NCI-H2171 (cell line): ENCODE measurements at regions not wholly inside any gene's neighbourhood (a gene's known extent, or its start where the extent isn't known, plus 50 kb on each side); places are given as distances from the start of the nearest gene placed in this dataset.

ENCODE experiments used
- DNase-seq: peaks from one replicate; lab custom pipeline; 2025; lab: John Stamatoyannopoulos, UW

DNA sequence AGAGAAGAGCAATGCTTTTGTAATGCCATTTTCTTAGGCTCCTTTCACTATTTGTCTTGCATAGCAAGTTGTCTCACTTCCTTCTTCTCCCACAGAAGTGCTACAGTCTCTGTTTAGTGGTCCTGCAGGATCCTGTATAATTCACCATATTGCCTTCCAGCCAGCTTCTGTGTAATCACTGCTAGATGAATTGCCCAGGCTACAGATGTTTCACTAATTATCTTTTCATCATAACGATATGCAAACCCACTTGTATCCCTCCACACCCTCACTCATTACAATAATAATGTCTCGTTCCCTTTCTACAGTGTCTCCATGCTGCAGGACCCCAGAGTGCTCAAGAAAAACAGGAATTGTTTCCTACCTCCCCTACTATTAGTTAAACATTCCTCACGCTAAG is 402.9 kb downstream of the TBL1XR1 start:
- no peak for DNase-seq

GRCh38 chr3:176789947-176790346 is 407.3 kb downstream of the TBL1XR1 start:
- DNase-seq, result no peak

DNA sequence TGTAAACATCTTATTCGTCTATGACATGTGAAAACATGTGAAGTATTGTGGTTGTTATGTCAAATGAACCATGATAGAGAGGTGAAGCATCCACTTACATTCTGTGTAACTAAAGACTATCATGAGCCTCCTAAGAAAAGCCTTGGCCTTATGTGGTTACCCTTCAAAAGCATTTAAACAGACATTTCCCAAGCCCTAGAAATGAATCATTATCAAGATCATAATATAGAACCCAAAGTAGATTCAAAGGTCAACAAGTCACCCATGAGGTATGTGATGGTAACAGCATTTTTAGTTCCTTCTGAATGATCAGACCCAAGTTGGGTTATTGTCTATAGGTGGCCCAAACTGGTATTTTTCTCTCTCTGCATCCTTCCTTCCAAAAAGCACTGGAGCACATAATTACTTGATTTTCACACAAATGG is 408.0 kb downstream of the TBL1XR1 start:
- DNase-seq, result peak; percentile 50

GRCh38 chr3:176787506-176787905 is 409.8 kb downstream of the TBL1XR1 start:
- peak; percentile 45 for DNase-seq

- DNase-seq, result no peak
Observed at GRCh38 chr3:176785171-176785570, 412.1 kb downstream of the TBL1XR1 start.

GRCh38 chr3:176780766-176781165 is 416.5 kb downstream of the TBL1XR1 start:
- DNase-seq, result no peak

DNA sequence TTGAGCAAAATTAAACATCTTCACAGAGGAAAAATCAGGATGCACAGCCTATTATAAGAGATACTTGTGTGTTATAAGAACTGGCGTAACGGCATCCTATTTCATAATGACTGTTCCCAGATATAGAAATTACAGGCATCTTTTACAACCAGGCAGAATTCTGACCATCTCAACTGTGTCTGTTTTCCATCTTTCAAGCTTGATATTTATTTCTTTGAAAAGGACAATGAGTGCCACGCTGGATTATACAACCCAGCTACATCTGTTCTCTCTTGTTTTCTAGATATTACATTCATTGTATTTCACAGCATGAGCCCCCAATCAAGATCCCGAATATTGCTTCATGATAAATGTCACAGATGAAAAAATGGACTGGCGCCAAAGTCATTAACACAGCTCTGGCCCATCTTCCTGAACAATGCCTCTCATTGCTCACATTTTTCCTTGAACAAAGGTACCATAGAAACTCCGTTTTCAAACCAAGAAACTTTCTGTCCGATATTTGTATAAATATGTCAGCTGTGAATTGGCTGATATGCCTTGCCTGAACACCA is 420.6 kb downstream of the TBL1XR1 start:
- DNase-seq, result no peak

DNA sequence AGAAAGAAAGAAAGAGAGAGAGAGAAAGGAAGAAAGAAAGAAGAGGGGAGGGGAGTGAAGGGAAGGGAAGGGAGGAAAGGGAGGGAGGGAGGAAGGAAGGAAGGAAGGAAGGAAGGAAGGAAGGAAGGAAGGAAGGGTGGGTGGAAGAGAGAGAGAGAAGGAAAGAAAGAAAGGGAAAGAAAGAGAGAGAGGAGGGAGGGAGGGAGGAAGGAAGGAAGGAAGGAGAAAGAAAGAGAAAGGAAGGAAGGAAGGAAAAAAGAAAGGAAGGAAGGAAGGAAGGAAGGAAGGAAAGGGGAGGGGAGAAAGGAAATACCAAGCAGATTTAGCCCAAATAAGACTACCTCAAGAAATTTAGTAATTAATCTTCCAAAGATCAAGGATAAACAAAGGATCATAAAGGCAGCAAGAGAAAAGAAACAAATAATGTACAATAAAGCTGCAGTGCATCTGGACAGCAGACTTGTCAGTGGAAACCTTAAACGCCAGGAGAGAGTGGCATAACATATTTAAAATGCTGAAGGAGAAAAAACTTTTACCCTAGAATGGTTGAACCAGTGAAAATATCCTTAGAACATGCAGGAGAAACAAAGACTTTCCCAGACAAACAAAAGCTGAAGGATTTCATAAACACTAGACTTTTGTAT is 427.6 kb downstream of the TBL1XR1 start:
- DNase-seq, result no peak

DNA sequence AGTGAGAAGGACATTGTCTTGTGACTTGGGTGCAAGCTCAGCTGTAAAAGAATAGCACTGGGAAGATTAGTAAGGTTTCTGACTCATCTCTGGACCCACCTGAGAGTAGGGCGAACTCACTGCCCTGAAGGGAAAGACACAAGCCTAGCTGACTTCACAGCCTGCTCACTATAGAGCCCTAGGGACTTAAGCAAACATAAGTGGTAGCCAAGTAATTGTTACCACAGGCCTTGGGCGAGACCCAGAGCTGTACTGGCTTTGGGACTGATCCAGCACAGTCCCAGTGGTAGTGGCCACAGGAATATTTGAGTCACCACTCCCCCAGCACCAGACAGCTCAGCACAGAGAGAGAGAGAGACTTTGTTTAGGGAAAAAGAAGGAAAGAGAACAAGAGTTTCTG is 429.9 kb downstream of the TBL1XR1 start:
- DNase-seq, result no peak

DNA sequence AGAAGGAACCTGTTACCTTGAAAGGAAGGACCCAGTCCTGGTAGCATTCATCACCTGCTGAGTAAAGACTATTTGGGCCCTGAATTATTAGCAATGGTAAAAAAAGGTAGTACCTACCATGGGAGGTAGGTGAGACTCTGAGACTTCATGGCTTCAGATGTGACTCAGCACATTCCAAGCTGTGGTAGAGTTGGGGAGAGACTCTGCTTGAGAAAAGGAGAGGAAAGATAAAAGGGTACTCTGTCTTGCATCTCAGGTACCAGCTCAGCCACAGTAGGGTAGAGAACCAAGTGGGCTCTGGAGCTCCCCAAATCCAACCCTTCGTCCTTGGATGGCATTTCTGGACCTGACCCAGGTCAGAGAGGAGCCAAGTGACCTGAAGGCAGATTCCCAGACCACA is 430.4 kb downstream of the TBL1XR1 start:
- no peak for DNase-seq

- no peak for DNase-seq
Observed at GRCh38 chr3:176765382-176765900, 431.8 kb downstream of the TBL1XR1 start.

DNA sequence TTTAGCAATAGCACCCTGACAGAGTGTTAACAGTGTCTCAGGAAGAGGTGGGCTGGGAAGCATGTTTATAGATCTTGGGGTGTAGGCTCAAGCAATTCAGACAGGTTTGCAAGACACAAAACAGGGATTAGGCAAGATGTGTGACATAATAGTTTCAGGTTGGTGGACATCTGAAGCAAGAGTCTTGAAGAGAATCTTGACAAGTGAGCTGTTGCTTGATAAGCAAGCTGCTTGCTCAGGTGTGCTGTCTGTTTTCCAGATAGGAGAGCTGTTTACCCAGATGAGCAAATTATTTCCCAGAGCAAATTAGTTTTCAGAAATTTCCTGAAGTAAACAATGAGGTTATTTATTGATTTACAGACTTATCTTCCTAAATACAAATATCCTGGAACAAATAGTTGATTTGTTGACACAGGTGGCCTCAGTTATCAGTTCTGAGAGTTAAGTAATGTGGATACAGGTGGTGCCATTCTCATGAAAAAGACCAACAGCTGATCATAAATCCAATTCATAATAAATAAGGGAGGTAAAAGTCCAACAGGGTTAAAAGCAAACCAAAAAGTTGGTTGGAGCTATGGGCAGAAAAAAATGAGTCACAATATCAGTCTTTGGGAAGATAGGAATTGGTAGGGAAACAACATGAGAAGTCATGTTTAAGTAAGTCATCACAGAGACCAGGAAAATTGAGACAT is 437.3 kb downstream of the TBL1XR1 start:
- no peak for DNase-seq

DNA sequence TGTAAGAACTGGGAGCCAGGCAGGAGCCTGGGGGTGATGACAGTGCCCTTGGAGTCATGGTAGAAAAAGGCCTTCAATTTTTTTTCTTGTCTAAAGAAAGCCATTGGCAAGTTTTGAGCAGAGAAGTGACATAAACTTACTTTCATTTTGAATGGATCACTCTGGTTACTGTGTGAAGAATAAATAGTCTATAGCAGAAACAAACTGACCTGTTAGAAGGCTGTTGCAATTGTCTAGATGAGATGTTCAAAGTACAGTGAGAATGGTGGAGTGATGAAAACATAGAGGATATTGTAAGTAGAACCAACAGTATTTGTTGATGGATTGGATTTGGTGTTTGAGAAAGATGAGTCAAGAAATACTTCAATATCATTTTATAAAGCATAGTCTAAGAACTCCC is 439.9 kb downstream of the TBL1XR1 start:
- no peak for DNase-seq

- no peak for DNase-seq
Observed at GRCh38 chr3:176755977-176756376, 441.3 kb downstream of the TBL1XR1 start.

GRCh38 chr3:176755552-176755951 is 441.7 kb downstream of the TBL1XR1 start:
- no peak for DNase-seq

GRCh38 chr3:176741664-176742047 is 455.6 kb downstream of the TBL1XR1 start:
- no peak for DNase-seq

DNA sequence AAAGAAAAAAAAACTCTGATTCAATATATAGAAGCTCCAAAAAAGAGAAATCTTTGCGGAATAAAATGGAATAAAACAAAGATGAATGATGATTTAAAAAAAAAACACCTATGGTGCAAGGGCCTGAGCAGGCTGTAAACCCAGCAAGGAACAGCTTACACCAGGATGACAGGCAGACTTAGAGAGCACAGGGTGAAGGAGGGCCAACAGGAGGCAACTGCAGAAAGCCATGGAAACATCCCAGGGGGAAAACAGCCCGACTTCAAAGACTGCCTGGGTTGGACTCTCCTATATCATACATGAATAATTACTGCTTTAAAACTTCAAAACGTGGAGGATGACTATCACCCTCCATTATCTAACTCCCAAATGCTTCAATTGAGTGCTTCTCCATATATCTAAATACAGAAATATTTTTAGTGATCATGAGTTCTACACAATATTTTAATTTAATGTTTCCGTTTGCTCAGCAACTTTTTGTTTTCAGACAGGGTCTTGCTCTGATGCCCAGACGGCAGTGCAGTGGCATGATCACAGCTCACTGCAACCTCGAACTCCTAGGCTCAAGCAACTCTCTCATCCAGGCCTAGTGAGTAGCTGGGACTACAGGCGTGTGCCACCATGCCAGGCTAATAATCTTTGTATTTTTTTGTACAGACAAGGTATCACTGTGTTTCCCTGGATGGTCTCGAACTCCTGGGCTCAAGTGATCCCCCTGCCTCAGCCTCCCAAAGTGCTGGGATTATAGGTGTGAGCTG is 456.2 kb downstream of the TBL1XR1 start:
- no peak for DNase-seq

DNA sequence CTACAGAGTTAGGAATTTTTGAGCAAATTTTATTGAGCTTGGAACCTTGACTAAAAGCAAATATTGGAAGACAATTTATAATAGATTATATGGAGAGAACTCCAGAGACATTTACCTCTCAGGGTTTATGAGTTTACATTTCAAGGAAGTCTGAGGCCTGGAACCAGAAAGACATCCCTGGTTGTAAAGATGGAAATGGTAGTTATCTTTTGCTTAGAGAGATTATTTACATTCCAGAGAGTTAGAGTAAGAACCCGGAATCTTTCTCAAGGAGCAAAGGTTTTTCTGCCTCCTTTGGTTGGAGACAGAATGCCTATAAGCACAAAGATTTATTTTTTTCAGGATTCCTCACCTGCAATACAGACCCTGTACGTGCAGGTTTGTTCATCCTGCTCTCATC is 458.1 kb downstream of the TBL1XR1 start:
- no peak for DNase-seq

DNA sequence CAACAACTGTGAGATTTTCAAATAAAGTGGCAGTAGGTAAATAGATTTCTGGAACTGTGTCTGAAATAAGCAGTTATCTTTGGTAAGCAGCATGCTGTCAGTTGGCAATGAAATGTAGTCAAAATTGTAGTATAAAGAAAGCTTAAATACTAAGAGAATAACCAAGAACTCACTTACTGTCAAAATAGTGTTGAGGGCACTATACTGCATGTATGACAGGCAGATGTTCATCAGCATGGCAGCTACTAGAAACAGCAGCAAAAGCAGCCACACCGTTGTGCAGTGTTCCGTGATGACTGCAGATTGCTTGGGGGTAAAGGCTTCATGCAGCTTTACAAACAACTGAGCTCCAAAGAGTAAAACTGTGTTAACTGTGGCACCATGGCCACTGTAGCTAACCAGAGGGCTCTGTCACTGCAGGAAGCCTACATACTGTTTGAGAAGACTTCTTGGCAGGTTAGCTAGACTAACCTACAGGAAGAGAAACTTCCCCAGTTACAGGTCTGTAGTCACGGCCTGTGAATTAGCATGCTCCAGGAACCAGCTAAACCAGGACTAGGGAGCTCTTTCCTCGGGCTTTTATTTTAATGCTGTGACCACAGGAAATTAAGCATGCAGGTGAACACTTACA is 459.7 kb downstream of the TBL1XR1 start:
- DNase-seq, result no peak

- no peak for DNase-seq
Observed at GRCh38 chr3:176734146-176734545, 463.1 kb downstream of the TBL1XR1 start.

GRCh38 chr3:176724394-176724759 is 472.9 kb downstream of the TBL1XR1 start:
- DNase-seq, result no peak

GRCh38 chr3:176723758-176724393 is 473.4 kb downstream of the TBL1XR1 start:
- DNase-seq, result no peak
